MM.1S (cell line): ENCODE measurements at regions not wholly inside any gene's neighbourhood (a gene's known extent, or its start where the extent isn't known, plus 50 kb on each side); places are given as distances from the start of the nearest gene placed in this dataset.

Source experiments
- EZH2 ChIP-seq: fragments of 300-600 bp; sonication (generic); optimal IDR thresholded peaks from 2 replicates; pipeline ENCODE3; 2017; ENCODE audit warnings: low read depth, mild to moderate bottlenecking, antibody characterized with exemption, low read length, mixed read lengths
- EZH2phosphoT487 ChIP-seq: fragments of 300-600 bp; sonication (generic); IDR thresholded peaks from 2 replicates; pipeline ENCODE4 v1.6.1; 2018; ENCODE audit warnings: antibody characterized with exemption, low read length
- TF ChIP-seq, protein P1 (sequence below): fragments of 300-600 bp; sonication (generic); IDR thresholded peaks from 2 replicates; pipeline ENCODE4 v1.5.1; 2016; ENCODE audit warnings: antibody characterized with exemption, low read length, mixed read lengths

- TF ChIP-seq, protein P1, sequence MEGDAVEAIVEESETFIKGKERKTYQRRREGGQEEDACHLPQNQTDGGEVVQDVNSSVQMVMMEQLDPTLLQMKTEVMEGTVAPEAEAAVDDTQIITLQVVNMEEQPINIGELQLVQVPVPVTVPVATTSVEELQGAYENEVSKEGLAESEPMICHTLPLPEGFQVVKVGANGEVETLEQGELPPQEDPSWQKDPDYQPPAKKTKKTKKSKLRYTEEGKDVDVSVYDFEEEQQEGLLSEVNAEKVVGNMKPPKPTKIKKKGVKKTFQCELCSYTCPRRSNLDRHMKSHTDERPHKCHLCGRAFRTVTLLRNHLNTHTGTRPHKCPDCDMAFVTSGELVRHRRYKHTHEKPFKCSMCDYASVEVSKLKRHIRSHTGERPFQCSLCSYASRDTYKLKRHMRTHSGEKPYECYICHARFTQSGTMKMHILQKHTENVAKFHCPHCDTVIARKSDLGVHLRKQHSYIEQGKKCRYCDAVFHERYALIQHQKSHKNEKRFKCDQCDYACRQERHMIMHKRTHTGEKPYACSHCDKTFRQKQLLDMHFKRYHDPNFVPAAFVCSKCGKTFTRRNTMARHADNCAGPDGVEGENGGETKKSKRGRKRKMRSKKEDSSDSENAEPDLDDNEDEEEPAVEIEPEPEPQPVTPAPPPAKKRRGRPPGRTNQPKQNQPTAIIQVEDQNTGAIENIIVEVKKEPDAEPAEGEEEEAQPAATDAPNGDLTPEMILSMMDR, result no peak
- TF ChIP-seq EZH2phosphoT487 (no peak), EZH2 (no peak)
Measured at GRCh38 chr1:61618193-61618592, 106.7 kb downstream of the TM2D1 start.
